ENCODE measurements at regions not wholly inside any gene's neighbourhood (a gene's known extent, or its start where the extent isn't known, plus 50 kb on each side); places are given as distances from the start of the nearest gene placed in this dataset.

DNA sequence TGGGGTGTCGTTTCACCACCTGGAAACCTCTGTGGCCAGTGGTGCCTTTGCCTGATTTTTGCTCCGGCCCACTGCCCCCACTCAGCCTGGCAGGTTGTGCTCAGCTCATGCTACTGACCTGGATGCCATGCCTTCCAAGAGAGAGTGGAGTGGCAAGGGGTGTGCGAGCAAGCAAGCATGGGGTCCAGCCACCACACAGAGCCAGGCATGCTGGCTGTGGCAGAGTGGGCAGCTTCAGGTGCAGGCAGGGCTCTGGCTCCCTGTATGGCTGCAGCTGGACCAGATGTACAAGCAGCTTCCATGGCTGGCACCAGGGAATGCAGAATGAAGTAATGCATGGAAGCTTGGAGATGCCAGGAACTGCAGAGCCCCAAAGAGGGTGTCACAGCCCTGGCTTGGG is 620.5 kb upstream of the SETBP1 start:
- H3K27ac ChIP-seq (ENCODE audit: low read depth, low read length), result no peak overlapping the region
- no peaks in the 10 kb centered on the region for H3K4me1 ChIP-seq (ENCODE audit: control insufficient read depth in 5 of 5, insufficient read depth in 5 of 5, low read length in 5 of 5)
- H3K36me3 ChIP-seq (ENCODE audit: control insufficient read depth in 5 of 5, insufficient read depth in 5 of 5, low read length in 5 of 5), result no peaks in the 10 kb centered on the region
- no peaks in the 10 kb centered on the region for H3K9me3 ChIP-seq (ENCODE audit: control insufficient read depth in 5 of 5, low read length in 5 of 5)
- no peak overlapping the region for H3K4me3 ChIP-seq (ENCODE audit: low read depth in 1 of 5, low read length in 5 of 5)
- H3K9ac ChIP-seq (ENCODE audit: low read length in 5 of 5), result no peak overlapping the region
- no peaks in the 10 kb centered on the region for H3K27me3 ChIP-seq (ENCODE audit: control insufficient read depth in 5 of 5, insufficient read depth in 4 of 5, low read length in 5 of 5)

DNA sequence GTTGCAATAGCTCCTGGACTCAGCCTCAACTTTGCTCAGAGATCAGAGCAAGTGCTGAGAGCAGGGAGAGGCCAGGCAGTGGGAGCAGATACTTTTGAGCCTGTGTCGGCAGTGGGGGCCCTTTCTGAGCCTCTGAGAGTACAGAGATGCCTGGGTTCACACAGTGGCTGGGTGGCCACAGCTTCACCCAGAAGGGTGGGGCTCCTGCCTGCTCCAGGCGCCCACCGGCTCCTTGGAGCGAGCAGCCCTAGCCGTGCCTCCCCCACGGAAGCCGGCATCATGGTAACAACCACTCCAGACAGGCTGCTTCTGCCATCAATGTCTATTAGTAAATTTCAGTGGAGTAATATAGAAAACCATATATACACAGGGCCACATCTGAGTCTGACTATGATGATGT is 619.2 kb upstream of the SETBP1 start:
- Histone ChIP-seq H3K4me3 (ENCODE audit: low read depth in 1 of 5, low read length in 5 of 5) (no peak overlapping the region), H3K36me3 (ENCODE audit: control insufficient read depth in 5 of 5, insufficient read depth in 5 of 5, low read length in 5 of 5) (peaks cover 0 to 2% (median 0%) of the 10 kb centered on the region in 5 donors), H3K4me1 (ENCODE audit: control insufficient read depth in 5 of 5, insufficient read depth in 5 of 5, low read length in 5 of 5) (no peaks in the 10 kb centered on the region), H3K27me3 (ENCODE audit: control insufficient read depth in 5 of 5, insufficient read depth in 4 of 5, low read length in 5 of 5) (no peaks in the 10 kb centered on the region), H3K27ac (ENCODE audit: low read depth, low read length) (no peak overlapping the region), H3K9me3 (ENCODE audit: control insufficient read depth in 5 of 5, low read length in 5 of 5) (no peaks in the 10 kb centered on the region), H3K9ac (ENCODE audit: low read length in 5 of 5) (no peak overlapping the region)

DNA sequence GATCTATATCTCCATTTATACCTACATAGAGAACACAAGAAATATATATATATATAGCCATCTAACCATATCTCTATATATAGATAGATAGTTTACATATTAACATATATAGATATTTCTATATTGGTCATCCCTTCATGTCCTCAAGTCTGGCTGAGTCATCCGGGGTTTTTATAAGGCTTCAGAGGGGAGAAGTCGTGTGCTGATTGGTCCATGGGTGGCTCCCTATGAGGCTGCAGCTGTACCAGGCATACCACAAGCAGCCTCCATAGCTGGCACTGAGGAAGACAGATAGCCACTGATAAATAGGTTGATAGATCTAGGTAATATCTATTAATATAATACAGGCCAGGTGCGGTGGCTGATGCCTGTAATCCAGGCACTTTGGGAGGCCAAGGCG is 618.3 kb upstream of the SETBP1 start:
- H3K9ac ChIP-seq (ENCODE audit: low read length in 5 of 5), result no peak overlapping the region
- H3K27me3 ChIP-seq (ENCODE audit: control insufficient read depth in 5 of 5, insufficient read depth in 4 of 5, low read length in 5 of 5), result no peaks in the 10 kb centered on the region
- peaks cover 0 to 2% (median 0%) of the 10 kb centered on the region in 5 donors for H3K36me3 ChIP-seq (ENCODE audit: control insufficient read depth in 5 of 5, insufficient read depth in 5 of 5, low read length in 5 of 5)
- H3K27ac ChIP-seq (ENCODE audit: low read depth, low read length), result no peak overlapping the region
- no peaks in the 10 kb centered on the region for H3K9me3 ChIP-seq (ENCODE audit: control insufficient read depth in 5 of 5, low read length in 5 of 5)
- H3K4me3 ChIP-seq (ENCODE audit: low read depth in 1 of 5, low read length in 5 of 5), result no peak overlapping the region
- no peaks in the 10 kb centered on the region for H3K4me1 ChIP-seq (ENCODE audit: control insufficient read depth in 5 of 5, insufficient read depth in 5 of 5, low read length in 5 of 5)

DNA sequence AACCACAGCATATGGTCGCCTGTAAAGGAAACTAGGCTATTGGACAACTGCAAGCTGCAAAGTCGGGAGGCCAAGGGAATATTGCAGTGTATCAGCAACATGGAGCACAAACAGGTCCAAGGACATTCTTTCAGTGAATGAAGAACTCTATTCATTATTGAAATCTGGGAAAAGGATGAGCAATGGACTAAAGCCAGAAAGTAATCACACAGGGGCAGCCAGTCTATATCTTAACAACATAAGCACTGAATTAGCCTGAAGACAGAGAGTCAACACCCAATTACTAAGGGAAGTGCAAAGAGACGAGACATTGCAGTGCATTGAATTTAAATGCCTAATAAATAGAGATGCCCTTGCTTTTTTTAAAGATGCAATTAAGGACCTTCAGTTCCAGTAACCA is 615.5 kb upstream of the SETBP1 start:
- peaks cover 0 to 2% (median 0%) of the 10 kb centered on the region in 5 donors for H3K36me3 ChIP-seq (ENCODE audit: control insufficient read depth in 5 of 5, insufficient read depth in 5 of 5, low read length in 5 of 5)
- H3K4me1 ChIP-seq (ENCODE audit: control insufficient read depth in 5 of 5, insufficient read depth in 5 of 5, low read length in 5 of 5), result no peaks in the 10 kb centered on the region

GRCh38 chr18:44066541-44066940 is 614.1 kb upstream of the SETBP1 start:
- Histone ChIP-seq H3K27ac (ENCODE audit: low read depth, low read length) (no peak overlapping the region), H3K4me3 (ENCODE audit: low read depth in 1 of 5, low read length in 5 of 5) (no peak overlapping the region), H3K4me1 (ENCODE audit: control insufficient read depth in 5 of 5, insufficient read depth in 5 of 5, low read length in 5 of 5) (no peaks in the 10 kb centered on the region), H3K36me3 (ENCODE audit: control insufficient read depth in 5 of 5, insufficient read depth in 5 of 5, low read length in 5 of 5) (peaks cover 0 to 2% (median 0%) of the 10 kb centered on the region in 5 donors), H3K9me3 (ENCODE audit: control insufficient read depth in 5 of 5, low read length in 5 of 5) (no peaks in the 10 kb centered on the region), H3K9ac (ENCODE audit: low read length in 5 of 5) (no peak overlapping the region), H3K27me3 (ENCODE audit: control insufficient read depth in 5 of 5, insufficient read depth in 4 of 5, low read length in 5 of 5) (no peaks in the 10 kb centered on the region)

More for the DNA sequence above, 615.5 kb upstream of the SETBP1 start:
- Histone ChIP-seq H3K27me3 (ENCODE audit: control insufficient read depth in 5 of 5, insufficient read depth in 4 of 5, low read length in 5 of 5) (no peaks in the 10 kb centered on the region), H3K9me3 (ENCODE audit: control insufficient read depth in 5 of 5, low read length in 5 of 5) (no peaks in the 10 kb centered on the region), H3K27ac (ENCODE audit: low read depth, low read length) (no peak overlapping the region), H3K9ac (ENCODE audit: low read length in 5 of 5) (no peak overlapping the region), H3K4me3 (ENCODE audit: low read depth in 1 of 5, low read length in 5 of 5) (no peak overlapping the region)

GRCh38 chr18:44067186-44067585 is 613.5 kb upstream of the SETBP1 start:
- Histone ChIP-seq H3K4me3 (ENCODE audit: low read depth in 1 of 5, low read length in 5 of 5) (no peak overlapping the region), H3K4me1 (ENCODE audit: control insufficient read depth in 5 of 5, insufficient read depth in 5 of 5, low read length in 5 of 5) (no peaks in the 10 kb centered on the region), H3K9ac (ENCODE audit: low read length in 5 of 5) (no peak overlapping the region), H3K27me3 (ENCODE audit: control insufficient read depth in 5 of 5, insufficient read depth in 4 of 5, low read length in 5 of 5) (no peaks in the 10 kb centered on the region), H3K36me3 (ENCODE audit: control insufficient read depth in 5 of 5, insufficient read depth in 5 of 5, low read length in 5 of 5) (peaks cover 0 to 2% (median 0%) of the 10 kb centered on the region in 5 donors), H3K9me3 (ENCODE audit: control insufficient read depth in 5 of 5, low read length in 5 of 5) (no peaks in the 10 kb centered on the region), H3K27ac (ENCODE audit: low read depth, low read length) (no peak overlapping the region)

DNA sequence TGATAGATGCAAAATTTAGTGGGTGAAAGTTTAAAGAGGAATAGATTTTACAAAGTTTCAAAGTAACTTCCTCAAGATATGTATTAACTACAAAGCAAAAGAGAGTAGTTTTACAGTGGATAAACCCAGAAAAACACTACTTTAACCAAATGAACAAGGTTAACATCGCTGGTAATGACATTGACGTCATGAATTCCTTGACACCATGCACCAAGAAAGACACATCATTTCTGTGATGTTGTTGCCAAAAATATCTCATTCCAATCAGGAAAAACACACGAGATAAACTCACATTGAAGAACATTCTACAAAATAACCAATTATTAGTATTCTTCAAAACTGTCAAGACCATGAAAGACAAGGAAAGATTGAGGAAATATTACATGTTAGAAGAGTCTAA is 605.6 kb upstream of the SETBP1 start:
- H3K4me1 ChIP-seq (ENCODE audit: control insufficient read depth in 5 of 5, insufficient read depth in 5 of 5, low read length in 5 of 5), result no peaks in the 10 kb centered on the region
- H3K36me3 ChIP-seq (ENCODE audit: control insufficient read depth in 5 of 5, insufficient read depth in 5 of 5, low read length in 5 of 5), result no peaks in the 10 kb centered on the region
- H3K9me3 ChIP-seq (ENCODE audit: control insufficient read depth in 5 of 5, low read length in 5 of 5), result no peaks in the 10 kb centered on the region
- H3K27me3 ChIP-seq (ENCODE audit: control insufficient read depth in 5 of 5, insufficient read depth in 4 of 5, low read length in 5 of 5), result no peaks in the 10 kb centered on the region
- no peak overlapping the region for H3K27ac ChIP-seq (ENCODE audit: low read depth, low read length)
- H3K4me3 ChIP-seq (ENCODE audit: low read depth in 1 of 5, low read length in 5 of 5), result no peak overlapping the region
- no peak overlapping the region for H3K9ac ChIP-seq (ENCODE audit: low read length in 5 of 5)

- H3K4me3 ChIP-seq (ENCODE audit: low read depth in 1 of 5, low read length in 5 of 5), result no peak overlapping the region
Measured at GRCh38 chr18:44079606-44080005, 601.1 kb upstream of the SETBP1 start.

DNA sequence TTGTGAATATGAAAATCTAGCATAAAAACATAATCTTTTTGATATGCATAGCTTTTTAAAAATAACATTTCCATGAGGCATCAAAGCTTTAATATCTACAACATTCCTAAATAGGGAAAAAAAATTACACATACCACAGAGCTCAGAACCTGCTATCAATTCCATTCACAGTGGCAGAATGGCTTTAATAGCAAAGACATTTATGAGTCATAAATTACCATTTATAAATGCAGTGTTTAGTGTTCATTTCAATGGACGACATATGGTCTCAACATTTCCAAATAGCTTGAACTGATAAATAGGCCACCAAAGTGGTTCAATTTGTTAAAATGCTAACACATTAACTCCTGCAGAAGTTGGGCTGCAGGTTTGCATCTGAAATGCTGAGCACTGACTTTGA is 600.6 kb upstream of the SETBP1 start:
- Histone ChIP-seq H3K4me1 (ENCODE audit: control insufficient read depth in 5 of 5, insufficient read depth in 5 of 5, low read length in 5 of 5) (no peaks in the 10 kb centered on the region), H3K27me3 (ENCODE audit: control insufficient read depth in 5 of 5, insufficient read depth in 4 of 5, low read length in 5 of 5) (no peaks in the 10 kb centered on the region), H3K27ac (ENCODE audit: low read depth, low read length) (no peak overlapping the region), H3K9ac (ENCODE audit: low read length in 5 of 5) (no peak overlapping the region), H3K4me3 (ENCODE audit: low read depth in 1 of 5, low read length in 5 of 5) (no peak overlapping the region), H3K9me3 (ENCODE audit: control insufficient read depth in 5 of 5, low read length in 5 of 5) (no peaks in the 10 kb centered on the region), H3K36me3 (ENCODE audit: control insufficient read depth in 5 of 5, insufficient read depth in 5 of 5, low read length in 5 of 5) (no peaks in the 10 kb centered on the region)

More at GRCh38 chr18:44079606-44080005, 601.1 kb upstream of the SETBP1 start:
- Histone ChIP-seq H3K27me3 (ENCODE audit: control insufficient read depth in 5 of 5, insufficient read depth in 4 of 5, low read length in 5 of 5) (no peaks in the 10 kb centered on the region), H3K4me1 (ENCODE audit: control insufficient read depth in 5 of 5, insufficient read depth in 5 of 5, low read length in 5 of 5) (no peaks in the 10 kb centered on the region), H3K9ac (ENCODE audit: low read length in 5 of 5) (no peak overlapping the region), H3K9me3 (ENCODE audit: control insufficient read depth in 5 of 5, low read length in 5 of 5) (no peaks in the 10 kb centered on the region), H3K27ac (ENCODE audit: low read depth, low read length) (no peak overlapping the region), H3K36me3 (ENCODE audit: control insufficient read depth in 5 of 5, insufficient read depth in 5 of 5, low read length in 5 of 5) (no peaks in the 10 kb centered on the region)

GRCh38 chr18:44089732-44090131 is 591.0 kb upstream of the SETBP1 start:
- no peak overlapping the region for H3K9ac ChIP-seq (ENCODE audit: low read length in 5 of 5)
- H3K27me3 ChIP-seq (ENCODE audit: control insufficient read depth in 5 of 5, insufficient read depth in 4 of 5, low read length in 5 of 5), result no peaks in the 10 kb centered on the region
- H3K4me1 ChIP-seq (ENCODE audit: control insufficient read depth in 5 of 5, insufficient read depth in 5 of 5, low read length in 5 of 5), result no peaks in the 10 kb centered on the region
- H3K36me3 ChIP-seq (ENCODE audit: control insufficient read depth in 5 of 5, insufficient read depth in 5 of 5, low read length in 5 of 5), result no peaks in the 10 kb centered on the region
- H3K27ac ChIP-seq (ENCODE audit: low read depth, low read length), result no peak overlapping the region
- H3K9me3 ChIP-seq (ENCODE audit: control insufficient read depth in 5 of 5, low read length in 5 of 5), result no peaks in the 10 kb centered on the region
- no peak overlapping the region for H3K4me3 ChIP-seq (ENCODE audit: low read depth in 1 of 5, low read length in 5 of 5)

- Histone ChIP-seq H3K4me3 (ENCODE audit: low read depth in 1 of 5, low read length in 5 of 5) (no peak overlapping the region), H3K27me3 (ENCODE audit: control insufficient read depth in 5 of 5, insufficient read depth in 4 of 5, low read length in 5 of 5) (no peaks in the 10 kb centered on the region), H3K27ac (ENCODE audit: low read depth, low read length) (no peak overlapping the region), H3K9ac (ENCODE audit: low read length in 5 of 5) (no peak overlapping the region), H3K9me3 (ENCODE audit: control insufficient read depth in 5 of 5, low read length in 5 of 5) (no peaks in the 10 kb centered on the region), H3K4me1 (ENCODE audit: control insufficient read depth in 5 of 5, insufficient read depth in 5 of 5, low read length in 5 of 5) (no peaks in the 10 kb centered on the region), H3K36me3 (ENCODE audit: control insufficient read depth in 5 of 5, insufficient read depth in 5 of 5, low read length in 5 of 5) (no peaks in the 10 kb centered on the region)
Measured at GRCh38 chr18:44090453-44090852, 590.2 kb upstream of the SETBP1 start.

All from subcutaneous abdominal adipose tissue (tissue), 5 donors.